GM13976 (cell line): ENCODE measurements at regions not wholly inside any gene's neighbourhood (a gene's known extent, or its start where the extent isn't known, plus 50 kb on each side); places are given as distances from the start of the nearest gene placed in this dataset.

Experiments used
- DNase-seq: peaks from one replicate; pipeline ENCODE4 v3.0.0; 2012; ENCODE audit warnings: low spot score
- CTCF ChIP-seq: IDR thresholded peaks from 2 replicates; pipeline ENCODE4 v1.5.1; 2012; ENCODE audit warnings: borderline replicate concordance, mild to moderate bottlenecking; ENCODE audit not compliant: insufficient read depth; ENCODE audit errors: extremely low read depth, missing control alignments, control extremely low read depth
- in situ Hi-C: fragments of 300-500 bp; cut with MboI; formaldehyde crosslinking; loops from one replicate; pipeline ENCODE4 v1.12.0; 2022; ENCODE audit warnings: low sequenced_read_pairs, mixed read lengths, inconsistent platforms; ENCODE audit not compliant: unreplicated experiment

- DNase-seq: no peak
- in situ Hi-C loops: no loop called here
- TF ChIP-seq CTCF: no peak
Observed at GRCh38 chr21:15422783-15423182, 307.0 kb upstream of the USP25 start.

- TF ChIP-seq CTCF: no peak
- in situ Hi-C loops: no loop called here
- no peak for DNase-seq
Observed at GRCh38 chr21:15423676-15424445, 305.9 kb upstream of the USP25 start.

GRCh38 chr21:15425049-15425448, 304.7 kb upstream of the USP25 start:
- TF ChIP-seq CTCF: no peak
- DNase-seq: no peak
- in situ Hi-C loops: no loop called here

- TF ChIP-seq CTCF: no peak
- in situ Hi-C loops: no loop called here
- no peak for DNase-seq
Observed at GRCh38 chr21:15430023-15430422, 299.8 kb upstream of the USP25 start.

GRCh38 chr21:15430577-15430976, 299.2 kb upstream of the USP25 start:
- in situ Hi-C loops: no loop called here
- TF ChIP-seq CTCF: no peak
- DNase-seq: no peak

GRCh38 chr21:15431053-15431452, 298.7 kb upstream of the USP25 start:
- no peak for DNase-seq
- no peak for TF ChIP-seq CTCF
- in situ Hi-C loops: no loop called here
